ENCODE measurements at regions not wholly inside any gene's neighbourhood (a gene's known extent, or its start where the extent isn't known, plus 50 kb on each side); places are given as distances from the start of the nearest gene placed in this dataset.

DNA sequence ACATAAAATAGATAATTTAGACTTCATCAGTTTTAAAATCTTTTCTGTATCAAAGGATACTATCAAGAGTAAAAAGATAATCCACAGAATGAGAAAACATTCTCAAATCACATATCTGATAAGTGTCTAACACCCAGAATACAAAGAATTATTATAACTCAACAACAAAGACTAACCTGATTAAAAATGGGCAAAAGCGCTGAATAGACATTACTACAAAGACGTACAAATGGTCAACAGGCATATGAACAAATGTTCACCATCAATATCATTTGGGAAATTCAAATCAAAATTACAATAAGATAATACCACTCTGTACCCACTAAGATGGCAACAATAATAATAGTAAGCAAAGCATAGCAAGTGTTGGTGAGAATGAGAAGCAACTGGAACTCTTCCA, 503.8 kb downstream of the CDH26 start:
- TF ChIP-seq POLR2AphosphoS5 (IDR thresholded peaks at IDR 0.05; ENCODE audit: low read depth, low read length) (no peak), PAX5 (IDR thresholded peaks at IDR 0.05; ENCODE audit: insufficient read depth, low read length, severe bottlenecking) (no peak), POLR2A (IDR thresholded peaks at IDR 0.05; ENCODE audit: low read depth, low read length) (no peak), SPI1 (IDR thresholded peaks at IDR 0.05; ENCODE audit: low read depth, low read length) (no peak), TAF1 (IDR thresholded peaks at IDR 0.05; ENCODE audit: low read depth, low read length) (no peak), POU2F2 (IDR thresholded peaks at IDR 0.05; ENCODE audit: low read depth, low read length) (no peak)

All from GM12891 (cell line).